ENCODE measurements at regions not wholly inside any gene's neighbourhood (a gene's known extent, or its start where the extent isn't known, plus 50 kb on each side); places are given as distances from the start of the nearest gene placed in this dataset.
"Not testable (repeated sequence)": the region's sequence is repeated elsewhere in the genome, so short reads cannot be mapped to it uniquely, and the experiment has no call there.

- no peak for DNase-seq
- no peaks in the 10 kb centered on the region for H3K36me3 ChIP-seq
- no peak for TF ChIP-seq CTCF (IDR thresholded peaks at IDR 0.05)
- no peak for TF ChIP-seq POLR2A (IDR thresholded peaks at IDR 0.05)
- no peaks in the 10 kb centered on the region for H3K4me1 ChIP-seq
- no peaks in the 10 kb centered on the region for H3K9me3 ChIP-seq
- H3K4me3 ChIP-seq: no peak overlapping the region
- no peak overlapping the region for H3K27ac ChIP-seq
- intact Hi-C loops (cut with DNase I; ENCODE audit: low total_unique reads): no loop called here
- no peaks in the 10 kb centered on the region for H3K27me3 ChIP-seq
These were observed 114.0 kb upstream of the KRAS start for GRCh38 chr12:25364529-25365339.

GRCh38 chr12:25362646-25363045 lies 111.9 kb upstream of the KRAS start:
- no peak for DNase-seq
- no peak overlapping the region for H3K27ac ChIP-seq
- no peaks in the 10 kb centered on the region for H3K9me3 ChIP-seq
- TF ChIP-seq CTCF (IDR thresholded peaks at IDR 0.05) (no peak), POLR2A (IDR thresholded peaks at IDR 0.05) (no peak)
- H3K36me3 ChIP-seq: no peaks in the 10 kb centered on the region
- intact Hi-C loops (cut with DNase I; ENCODE audit: low total_unique reads): no loop called here
- H3K27me3 ChIP-seq: no peaks in the 10 kb centered on the region
- H3K4me1 ChIP-seq: no peaks in the 10 kb centered on the region
- no peak overlapping the region for H3K4me3 ChIP-seq

- no peak overlapping the region for H3K4me3 ChIP-seq
- intact Hi-C loops (cut with DNase I; ENCODE audit: low total_unique reads): no loop called here
- no peaks in the 10 kb centered on the region for H3K36me3 ChIP-seq
- H3K4me1 ChIP-seq: no peaks in the 10 kb centered on the region
- H3K27ac ChIP-seq: no peak overlapping the region
- no peaks in the 10 kb centered on the region for H3K9me3 ChIP-seq
- no peak for DNase-seq
- no peaks in the 10 kb centered on the region for H3K27me3 ChIP-seq
- no peak for TF ChIP-seq POLR2A (IDR thresholded peaks at IDR 0.05)
These were observed 110.8 kb upstream of the KRAS start for GRCh38 chr12:25361511-25361910.

- H3K4me3 ChIP-seq: no peak overlapping the region
- DNase-seq: no peak
These were observed 106.9 kb upstream of the KRAS start for GRCh38 chr12:25357595-25357994.

GRCh38 chr12:25352942-25353341 lies 102.2 kb upstream of the KRAS start:
- intact Hi-C loops (cut with DNase I; ENCODE audit: low total_unique reads); H3K27me3 ChIP-seq; H3K4me3 ChIP-seq; H3K36me3 ChIP-seq; H3K4me1 ChIP-seq; DNase-seq; H3K27ac ChIP-seq; H3K9me3 ChIP-seq: not testable (repeated sequence)

More at GRCh38 chr12:25357595-25357994, 106.9 kb upstream of the KRAS start:
- Histone ChIP-seq H3K36me3 (no peaks in the 10 kb centered on the region), H3K9me3 (no peaks in the 10 kb centered on the region), H3K4me1 (no peaks in the 10 kb centered on the region), H3K27me3 (no peaks in the 10 kb centered on the region), H3K27ac (no peak overlapping the region)
- no peak for TF ChIP-seq CTCF (IDR thresholded peaks at IDR 0.05)
- TF ChIP-seq POLR2A (IDR thresholded peaks at IDR 0.05): no peak
- intact Hi-C loops (cut with DNase I; ENCODE audit: low total_unique reads): no loop called here

GRCh38 chr12:25352083-25352918 lies 101.6 kb upstream of the KRAS start:
- no peak overlapping the region for H3K4me3 ChIP-seq
- no peaks in the 10 kb centered on the region for H3K27me3 ChIP-seq
- no peak for DNase-seq

More at GRCh38 chr12:25352083-25352918, 101.6 kb upstream of the KRAS start:
- H3K9me3 ChIP-seq: no peaks in the 10 kb centered on the region
- intact Hi-C loops (cut with DNase I; ENCODE audit: low total_unique reads): no loop called here
- no peaks in the 10 kb centered on the region for H3K36me3 ChIP-seq
- TF ChIP-seq POLR2A (IDR thresholded peaks at IDR 0.05) (no peak), CTCF (IDR thresholded peaks at IDR 0.05) (no peak)
- no peaks in the 10 kb centered on the region for H3K4me1 ChIP-seq
- H3K27ac ChIP-seq: no peak overlapping the region
